ENCODE measurements at regions not wholly inside any gene's neighbourhood (a gene's known extent, or its start where the extent isn't known, plus 50 kb on each side); places are given as distances from the start of the nearest gene placed in this dataset.

DNA sequence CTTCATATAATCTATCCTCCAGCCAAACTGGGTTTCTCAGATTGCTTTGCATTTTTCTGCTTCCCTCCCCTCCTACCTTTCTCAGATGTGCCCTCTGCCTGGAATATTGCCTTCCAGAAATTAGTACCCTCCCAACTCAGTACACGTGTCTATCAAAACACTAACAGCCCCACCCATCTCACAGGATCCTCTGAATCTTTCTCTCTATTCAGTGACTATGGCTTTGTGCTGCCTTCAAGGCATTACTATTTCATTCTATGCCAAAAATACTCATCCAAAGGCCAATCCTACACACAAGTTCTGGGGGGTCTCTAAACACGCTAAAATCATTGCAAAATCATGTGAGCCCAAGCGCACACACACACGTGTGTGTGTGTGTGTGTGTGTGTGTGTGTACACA is 58.4 kb downstream of the ZNF281 start (continued):
- TF ChIP-seq, protein P1, sequence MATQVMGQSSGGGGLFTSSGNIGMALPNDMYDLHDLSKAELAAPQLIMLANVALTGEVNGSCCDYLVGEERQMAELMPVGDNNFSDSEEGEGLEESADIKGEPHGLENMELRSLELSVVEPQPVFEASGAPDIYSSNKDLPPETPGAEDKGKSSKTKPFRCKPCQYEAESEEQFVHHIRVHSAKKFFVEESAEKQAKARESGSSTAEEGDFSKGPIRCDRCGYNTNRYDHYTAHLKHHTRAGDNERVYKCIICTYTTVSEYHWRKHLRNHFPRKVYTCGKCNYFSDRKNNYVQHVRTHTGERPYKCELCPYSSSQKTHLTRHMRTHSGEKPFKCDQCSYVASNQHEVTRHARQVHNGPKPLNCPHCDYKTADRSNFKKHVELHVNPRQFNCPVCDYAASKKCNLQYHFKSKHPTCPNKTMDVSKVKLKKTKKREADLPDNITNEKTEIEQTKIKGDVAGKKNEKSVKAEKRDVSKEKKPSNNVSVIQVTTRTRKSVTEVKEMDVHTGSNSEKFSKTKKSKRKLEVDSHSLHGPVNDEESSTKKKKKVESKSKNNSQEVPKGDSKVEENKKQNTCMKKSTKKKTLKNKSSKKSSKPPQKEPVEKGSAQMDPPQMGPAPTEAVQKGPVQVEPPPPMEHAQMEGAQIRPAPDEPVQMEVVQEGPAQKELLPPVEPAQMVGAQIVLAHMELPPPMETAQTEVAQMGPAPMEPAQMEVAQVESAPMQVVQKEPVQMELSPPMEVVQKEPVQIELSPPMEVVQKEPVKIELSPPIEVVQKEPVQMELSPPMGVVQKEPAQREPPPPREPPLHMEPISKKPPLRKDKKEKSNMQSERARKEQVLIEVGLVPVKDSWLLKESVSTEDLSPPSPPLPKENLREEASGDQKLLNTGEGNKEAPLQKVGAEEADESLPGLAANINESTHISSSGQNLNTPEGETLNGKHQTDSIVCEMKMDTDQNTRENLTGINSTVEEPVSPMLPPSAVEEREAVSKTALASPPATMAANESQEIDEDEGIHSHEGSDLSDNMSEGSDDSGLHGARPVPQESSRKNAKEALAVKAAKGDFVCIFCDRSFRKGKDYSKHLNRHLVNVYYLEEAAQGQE (IDR thresholded peaks at IDR 0.05; ENCODE audit: borderline replicate concordance) = no peak
- TF ChIP-seq EP300 (conservative IDR thresholded peaks at IDR 0.05; ENCODE audit: poor library complexity, severe bottlenecking) = no peak
- TF ChIP-seq POLR2AphosphoS5 (IDR thresholded peaks at IDR 0.05) = no peak

DNA sequence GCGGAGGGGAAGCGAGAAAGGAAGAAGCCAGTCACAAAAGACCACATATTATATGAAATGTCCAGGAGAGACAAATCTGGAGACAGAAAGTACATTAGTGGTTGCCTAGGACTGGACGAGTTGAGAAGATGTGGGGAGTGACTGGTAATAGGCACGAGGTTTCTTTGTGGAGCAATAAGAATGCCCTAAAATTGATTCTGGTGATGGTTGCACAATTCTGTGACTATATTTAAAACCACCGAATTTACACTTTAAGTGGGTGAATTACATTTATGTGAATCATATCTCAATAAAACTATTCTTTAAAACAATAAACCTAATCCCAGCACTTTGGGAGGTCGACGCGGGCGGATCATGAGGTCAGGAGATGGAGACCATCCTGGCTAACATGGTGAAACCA is 63.1 kb downstream of the ZNF281 start:
- TF ChIP-seq TAF1 (IDR thresholded peaks at IDR 0.05; ENCODE audit: low read depth) (no peak), RAD21 (conservative IDR thresholded peaks at IDR 0.05) (no peak), EZH2 (IDR thresholded peaks at IDR 0.05; ENCODE audit: borderline replicate concordance, insufficient read depth, low read length, poor library complexity, severe bottlenecking) (no peak), CTCF (IDR thresholded peaks at IDR 0.05; ENCODE audit: poor library complexity, severe bottlenecking) (no peak), MXI1 (conservative IDR thresholded peaks at IDR 0.05; ENCODE audit: poor library complexity, severe bottlenecking) (no peak), POLR2AphosphoS5 (IDR thresholded peaks at IDR 0.05) (no peak), SMC3 (conservative IDR thresholded peaks at IDR 0.05; ENCODE audit: poor library complexity) (no peak), EP300 (conservative IDR thresholded peaks at IDR 0.05; ENCODE audit: poor library complexity, severe bottlenecking) (no peak)
- TF ChIP-seq, protein P1 (IDR thresholded peaks at IDR 0.05; ENCODE audit: borderline replicate concordance) = no peak
- Histone ChIP-seq H3K4me2 (ENCODE audit: low read length) (no peak overlapping the region), H3K9me3 (ENCODE audit: low read length) (no peaks in the 10 kb centered on the region), H3K4me3 (ENCODE audit: low read length) (no peak overlapping the region), H3K79me2 (replicated peaks; ENCODE audit: insufficient read depth, low read length) (no peaks in the 10 kb centered on the region), H3K36me3 (ENCODE audit: insufficient read depth, low read length) (no peaks in the 10 kb centered on the region), H2AFZ (ENCODE audit: low read depth, low read length) (no peak overlapping the region), H3K9ac (ENCODE audit: low read length) (no peak overlapping the region), H3K9me2 (ENCODE audit: insufficient read depth, low read length) (no peaks in the 10 kb centered on the region), H4K20me1 (ENCODE audit: insufficient read depth) (no peaks in the 10 kb centered on the region), H3K27me3 (ENCODE audit: insufficient read depth, low read depth, low read length) (no peaks in the 10 kb centered on the region), H3K27ac (ENCODE audit: low read length) (no peak overlapping the region), H3F3A (ENCODE audit: insufficient read depth, low read length, poor library complexity, severe bottlenecking) (no peaks in the 10 kb centered on the region)

Measured in neural cell (in vitro differentiated cells).